NB4 (cell line): ENCODE measurements at regions not wholly inside any gene's neighbourhood (a gene's known extent, or its start where the extent isn't known, plus 50 kb on each side); places are given as distances from the start of the nearest gene placed in this dataset.
"Not testable (repeated sequence)": the region's sequence is repeated elsewhere in the genome, so short reads cannot be mapped to it uniquely, and the experiment has no call there.

Experiments used
- CTCF ChIP-seq: IDR thresholded peaks from one replicate; pipeline ENCODE4 v1.5.1; 2012; ENCODE audit warnings: low read depth, low read length
- MAX ChIP-seq: IDR thresholded peaks from 2 replicates; pipeline ENCODE4 v1.6.1; 2011; ENCODE audit warnings: low read depth, low read length
- POLR2A ChIP-seq: IDR thresholded peaks from 2 replicates; pipeline ENCODE4 v1.6.1; 2011; ENCODE audit warnings: mild to moderate bottlenecking; ENCODE audit not compliant: insufficient read length; ENCODE audit errors: extremely low read depth

GRCh38 chr9:115473032-115473431 lies 355.1 kb upstream of the TNC start:
- TF ChIP-seq CTCF, MAX, POLR2A: not testable (repeated sequence)
